Hepatocyte (in vitro differentiated cells): ENCODE measurements at regions not wholly inside any gene's neighbourhood (a gene's known extent, or its start where the extent isn't known, plus 50 kb on each side); places are given as distances from the start of the nearest gene placed in this dataset.

Source experiments
- CTCF ChIP-seq: fragments of 200-600 bp; sonication (generic); IDR thresholded peaks from 2 replicates; pipeline ENCODE4 v1.5.1; 2016; ENCODE audit warnings: antibody characterized with exemption, mild to moderate bottlenecking; ENCODE audit not compliant: poor library complexity
- EZH2 ChIP-seq: fragments of 200-600 bp; sonication (generic); IDR thresholded peaks from 2 replicates; pipeline ENCODE4 v1.6.1; 2016; ENCODE audit warnings: antibody characterized with exemption, mild to moderate bottlenecking, borderline replicate concordance
- EZH2phosphoT487 ChIP-seq: fragments of 200-600 bp; sonication (generic); IDR thresholded peaks from one replicate; pipeline ENCODE4 v1.6.1; 2018; ENCODE audit warnings: antibody characterized with exemption, mild to moderate bottlenecking, low read depth, moderate library complexity; ENCODE audit not compliant: unreplicated experiment, severe bottlenecking

DNA sequence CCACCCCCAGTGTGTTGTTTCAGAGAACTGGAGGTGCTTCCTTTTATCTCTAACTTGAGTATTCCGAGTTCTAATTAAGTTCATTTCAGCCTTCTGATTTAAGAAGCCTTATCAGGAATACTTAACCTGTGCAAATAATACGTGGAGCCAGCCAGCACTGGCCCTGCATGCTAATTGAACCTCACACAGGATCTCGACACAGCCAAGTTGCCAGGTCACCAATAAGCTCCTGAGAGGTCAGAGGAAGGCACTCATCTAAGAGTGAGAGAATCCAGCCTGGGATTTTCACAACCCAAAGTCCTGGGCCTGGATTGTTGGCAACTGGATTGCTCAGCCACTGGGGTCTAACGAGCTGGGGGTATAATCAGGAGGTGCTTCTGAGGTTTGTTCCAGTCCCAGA, 157.7 kb upstream of the LRFN2 start:
- TF ChIP-seq CTCF (no peak), EZH2 (no peak), EZH2phosphoT487 (no peak)
